ENCODE measurements at regions not wholly inside any gene's neighbourhood (a gene's known extent, or its start where the extent isn't known, plus 50 kb on each side); places are given as distances from the start of the nearest gene placed in this dataset.
A peak's percentile ranks its signal among the peaks of the same experiment; 100 is the strongest.

GRCh38 chr11:88036701-88037100, 138.5 kb downstream of the RAB38 start:
- Mint-ChIP-seq H3K27ac (no peak overlapping the region), H3K9me3 (peaks cover 0 to 3% (median 0%) of the 10 kb centered on the region in 3 donors), H3K4me1 (no peaks in the 10 kb centered on the region), H3K27me3 (peaks cover 9 to 26% of the 10 kb centered on the region in 2 donors), H3K36me3 (no peaks in the 10 kb centered on the region), H3K4me3 (no peak overlapping the region)
- no peak for DNase-seq
- Histone ChIP-seq H3K27ac (ENCODE audit: low read length) (no peak overlapping the region), H3K4me1 (ENCODE audit: control insufficient read depth in 1 of 2, extremely low read depth in 1 of 2, insufficient read depth in 2 of 2, low read length in 2 of 2) (no peaks in the 10 kb centered on the region), H3K4me3 (ENCODE audit: control insufficient read depth in 1 of 2, extremely low read depth in 1 of 2, low read length in 1 of 2) (no peak overlapping the region), H3K9me3 (no peaks in the 10 kb centered on the region), H3K27me3 (replicated peaks in 1 of 2; ENCODE audit: control insufficient read depth in 2 of 2, extremely low read depth in 1 of 2, insufficient read depth in 2 of 2, low read length in 1 of 2) (peaks cover 0 to 3% of the 10 kb centered on the region in 2 experiments), H3K36me3 (ENCODE audit: control insufficient read depth in 2 of 2, extremely low read depth in 1 of 2, insufficient read depth in 1 of 2, low read length in 1 of 2) (no peaks in the 10 kb centered on the region)
- CTCF ChIA-PET, result no interaction called here
- no peak for ATAC-seq (replicated peaks in 1 of 4)
- POLR2A ChIA-PET, result no interaction called here

- Histone ChIP-seq H3K9me3 (no peaks in the 10 kb centered on the region), H3K36me3 (ENCODE audit: control insufficient read depth in 2 of 2, extremely low read depth in 1 of 2, insufficient read depth in 1 of 2, low read length in 1 of 2) (no peaks in the 10 kb centered on the region), H3K4me1 (ENCODE audit: control insufficient read depth in 1 of 2, extremely low read depth in 1 of 2, insufficient read depth in 2 of 2, low read length in 2 of 2) (no peaks in the 10 kb centered on the region), H3K27me3 (replicated peaks in 1 of 2; ENCODE audit: control insufficient read depth in 2 of 2, extremely low read depth in 1 of 2, insufficient read depth in 2 of 2, low read length in 1 of 2) (peaks cover 0 to under 1% of the 10 kb centered on the region in 2 experiments), H3K4me3 (ENCODE audit: control insufficient read depth in 1 of 2, extremely low read depth in 1 of 2, low read length in 1 of 2) (no peak overlapping the region), H3K27ac (ENCODE audit: low read length) (no peak overlapping the region)
- Mint-ChIP-seq H3K9me3 (peaks cover 0 to 3% (median 0%) of the 10 kb centered on the region in 3 donors), H3K4me3 (no peak overlapping the region), H3K27me3 (peaks cover 4 to 16% of the 10 kb centered on the region in 2 donors), H3K4me1 (no peaks in the 10 kb centered on the region), H3K36me3 (no peaks in the 10 kb centered on the region), H3K27ac (no peak overlapping the region)
- DNase-seq (no peak), ATAC-seq (replicated peaks in 1 of 4) (no peak)
- ChIA-PET POLR2A (no interaction called here), CTCF (no interaction called here)
- WGBS (ENCODE audit: insufficient coverage), result 89% methylated on average over 1 of the region's 2 CpGs
Measured at GRCh38 chr11:88035271-88035670, 140.0 kb downstream of the RAB38 start.

GRCh38 chr11:88017666-88018065, 157.6 kb downstream of the RAB38 start:
- Histone ChIP-seq H3K4me3 (ENCODE audit: control insufficient read depth in 1 of 2, extremely low read depth in 1 of 2, low read length in 1 of 2) (no peak overlapping the region), H3K27me3 (replicated peaks in 1 of 2; ENCODE audit: control insufficient read depth in 2 of 2, extremely low read depth in 1 of 2, insufficient read depth in 2 of 2, low read length in 1 of 2) (no peaks in the 10 kb centered on the region), H3K9me3 (no peaks in the 10 kb centered on the region), H3K27ac (ENCODE audit: low read length) (no peak overlapping the region), H3K4me1 (ENCODE audit: control insufficient read depth in 1 of 2, extremely low read depth in 1 of 2, insufficient read depth in 2 of 2, low read length in 2 of 2) (no peaks in the 10 kb centered on the region), H3K36me3 (ENCODE audit: control insufficient read depth in 2 of 2, extremely low read depth in 1 of 2, insufficient read depth in 1 of 2, low read length in 1 of 2) (no peaks in the 10 kb centered on the region)
- Mint-ChIP-seq H3K4me3 (no peak overlapping the region), H3K27ac (no peak overlapping the region), H3K36me3 (no peaks in the 10 kb centered on the region), H3K27me3 (peaks cover 7 to 8% of the 10 kb centered on the region in 2 donors), H3K4me1 (no peaks in the 10 kb centered on the region), H3K9me3 (no peaks in the 10 kb centered on the region)
- DNase-seq (no peak), ATAC-seq (replicated peaks in 1 of 4) (no peak)
- ChIA-PET POLR2A (interaction anchor here in 1 of 2 donors (0.7 to 1.1 kb wide), 2 partner anchors 520 to 534 kb away, joined by 3 to 6 read pairs; no protein-coding TSS in a partner anchor), CTCF (interaction anchor here (0.6 to 4.2 kb wide), 8 partner anchors 13 to 533 kb away, joined by 3 to 37 read pairs (median 14); no protein-coding TSS in a partner anchor)
- 24% methylated on average over 3 of the region's 4 CpGs for WGBS (ENCODE audit: insufficient coverage)

GRCh38 chr11:88016392-88017170, 158.7 kb downstream of the RAB38 start:
- WGBS (ENCODE audit: insufficient coverage), result 14% methylated on average over 2 of the region's 3 CpGs
- H3K27me3 ChIP-seq (replicated peaks in 1 of 2; ENCODE audit: control insufficient read depth in 2 of 2, extremely low read depth in 1 of 2, insufficient read depth in 2 of 2, low read length in 1 of 2), result no peaks in the 10 kb centered on the region
- Mint-ChIP-seq H3K4me1 (no peaks in the 10 kb centered on the region), H3K4me3 (no peak overlapping the region), H3K9me3 (no peaks in the 10 kb centered on the region), H3K27me3 (peaks cover 5 to 8% of the 10 kb centered on the region in 2 donors), H3K36me3 (no peaks in the 10 kb centered on the region), H3K27ac (no peak overlapping the region)
- H3K4me1 ChIP-seq (ENCODE audit: control insufficient read depth in 1 of 2, extremely low read depth in 1 of 2, insufficient read depth in 2 of 2, low read length in 2 of 2), result no peaks in the 10 kb centered on the region
- DNase-seq (peak; percentile 0 to 74 (median 29)), ATAC-seq (replicated peaks in 1 of 4) (peak in 3 of 4 experiments; percentile 31 to 46 (median 43))
- H3K9me3 ChIP-seq, result no peaks in the 10 kb centered on the region
- H3K4me3 ChIP-seq (ENCODE audit: control insufficient read depth in 1 of 2, extremely low read depth in 1 of 2, low read length in 1 of 2), result no peak overlapping the region
- ChIA-PET POLR2A (no interaction called here), CTCF (interaction anchor here (0.6 to 4.2 kb wide), 15 partner anchors 9 to 1389 kb away, joined by 3 to 37 read pairs (median 6); no protein-coding TSS in a partner anchor)
- H3K36me3 ChIP-seq (ENCODE audit: control insufficient read depth in 2 of 2, extremely low read depth in 1 of 2, insufficient read depth in 1 of 2, low read length in 1 of 2), result no peaks in the 10 kb centered on the region
- H3K27ac ChIP-seq (ENCODE audit: low read length), result no peak overlapping the region

- ChIA-PET POLR2A (no interaction called here), CTCF (interaction anchor here (0.8 to 4.2 kb wide), 9 partner anchors 45 to 537 kb away, joined by 3 to 37 read pairs (median 10); no protein-coding TSS in a partner anchor)
- Mint-ChIP-seq H3K27ac (no peak overlapping the region), H3K4me3 (no peak overlapping the region), H3K36me3 (no peaks in the 10 kb centered on the region), H3K9me3 (no peaks in the 10 kb centered on the region), H3K27me3 (peaks cover 5 to 8% of the 10 kb centered on the region in 2 donors), H3K4me1 (no peaks in the 10 kb centered on the region)
- no peaks in the 10 kb centered on the region for H3K4me1 ChIP-seq (ENCODE audit: control insufficient read depth in 1 of 2, extremely low read depth in 1 of 2, insufficient read depth in 2 of 2, low read length in 2 of 2)
- no peaks in the 10 kb centered on the region for H3K27me3 ChIP-seq (replicated peaks in 1 of 2; ENCODE audit: control insufficient read depth in 2 of 2, extremely low read depth in 1 of 2, insufficient read depth in 2 of 2, low read length in 1 of 2)
- no CpG with 5 or more reads among the region's 2 CpGs for WGBS (ENCODE audit: insufficient coverage)
- DNase-seq (no peak), ATAC-seq (replicated peaks in 1 of 4) (no peak)
- no peaks in the 10 kb centered on the region for H3K9me3 ChIP-seq
- no peaks in the 10 kb centered on the region for H3K36me3 ChIP-seq (ENCODE audit: control insufficient read depth in 2 of 2, extremely low read depth in 1 of 2, insufficient read depth in 1 of 2, low read length in 1 of 2)
- H3K27ac ChIP-seq (ENCODE audit: low read length), result no peak overlapping the region
- H3K4me3 ChIP-seq (ENCODE audit: control insufficient read depth in 1 of 2, extremely low read depth in 1 of 2, low read length in 1 of 2), result no peak overlapping the region
Measured at GRCh38 chr11:88015170-88015569, 160.1 kb downstream of the RAB38 start.

- Mint-ChIP-seq H3K27ac (no peak overlapping the region), H3K4me1 (no peaks in the 10 kb centered on the region), H3K4me3 (no peak overlapping the region), H3K36me3 (no peaks in the 10 kb centered on the region), H3K9me3 (no peaks in the 10 kb centered on the region), H3K27me3 (peaks cover 5 to 8% of the 10 kb centered on the region in 2 donors)
- H3K4me1 ChIP-seq (ENCODE audit: control insufficient read depth in 1 of 2, extremely low read depth in 1 of 2, insufficient read depth in 2 of 2, low read length in 2 of 2), result no peaks in the 10 kb centered on the region
- no peaks in the 10 kb centered on the region for H3K36me3 ChIP-seq (ENCODE audit: control insufficient read depth in 2 of 2, extremely low read depth in 1 of 2, insufficient read depth in 1 of 2, low read length in 1 of 2)
- no peak overlapping the region for H3K4me3 ChIP-seq (ENCODE audit: control insufficient read depth in 1 of 2, extremely low read depth in 1 of 2, low read length in 1 of 2)
- CTCF ChIA-PET, result interaction anchor here in 1 of 2 donors (0.5 kb wide), 1 partner anchor 40 kb away, joined by 4 read pairs; no protein-coding TSS in a partner anchor
- POLR2A ChIA-PET, result no interaction called here
- no peaks in the 10 kb centered on the region for H3K9me3 ChIP-seq
- no peak for DNase-seq
- ATAC-seq (replicated peaks in 1 of 4), result no peak
- WGBS (ENCODE audit: insufficient coverage), result 100% methylated on average over 1 of the region's 3 CpGs
- no peaks in the 10 kb centered on the region for H3K27me3 ChIP-seq (replicated peaks in 1 of 2; ENCODE audit: control insufficient read depth in 2 of 2, extremely low read depth in 1 of 2, insufficient read depth in 2 of 2, low read length in 1 of 2)
- H3K27ac ChIP-seq (ENCODE audit: low read length), result no peak overlapping the region
Measured at GRCh38 chr11:88013508-88014065, 161.7 kb downstream of the RAB38 start.

Measured in T-cell (primary cell).